Lower leg skin (tissue), 3 donors: ENCODE measurements at regions not wholly inside any gene's neighbourhood (a gene's known extent, or its start where the extent isn't known, plus 50 kb on each side); places are given as distances from the start of the nearest gene placed in this dataset.

Source experiments
- CTCF ChIP-seq, 3 donors: fragments of 450-650 bp; IDR thresholded peaks; one replicate each; pipeline ENCODE4 v1.5.1; 2016; ENCODE audit warnings: antibody characterized with exemption in 3 of 3, mild to moderate bottlenecking in 3 of 3, moderate library complexity in 2 of 3
- POLR2A ChIP-seq, 2 donors: fragments of 450-650 bp; IDR thresholded peaks; one replicate each; pipeline ENCODE4 v1.6.1; 2016 to 2017; ENCODE audit warnings: antibody characterized with exemption in 2 of 2, mild to moderate bottlenecking in 1 of 2, moderate library complexity in 1 of 2

- TF ChIP-seq CTCF (IDR thresholded peaks at IDR 0.05) (no peak), POLR2A (IDR thresholded peaks at IDR 0.05) (no peak)
Measured at GRCh38 chr21:41639336-41639735, 127.5 kb downstream of the RIPK4 start.
